Neural cell (in vitro differentiated cells): ENCODE measurements at regions not wholly inside any gene's neighbourhood (a gene's known extent, or its start where the extent isn't known, plus 50 kb on each side); places are given as distances from the start of the nearest gene placed in this dataset.

ENCODE experiments used
- H2AFZ ChIP-seq: fragments of 200-600, 300-800 bp; sonication (generic), shearing (Covaris generic); 2 replicates; pipeline ENCODE4 v1.6.0; 2014; ENCODE audit warnings: low read depth, mild to moderate bottlenecking, antibody characterized with exemption, low read length, moderate library complexity
- H3F3A ChIP-seq: fragments of 200-600 bp; shearing (Covaris generic); 2 replicates; pipeline ENCODE4 v1.6.1; 2016; ENCODE audit warnings: mild to moderate bottlenecking, moderate library complexity, mixed read lengths, antibody characterized with exemption, low read length; ENCODE audit not compliant: insufficient read depth, poor library complexity, severe bottlenecking
- H3K27ac ChIP-seq: fragments of 200-600, 300-800 bp; sonication (generic), shearing (Covaris generic); 2 replicates; pipeline ENCODE4 v1.5.1; 2014; ENCODE audit warnings: mild to moderate bottlenecking, low read length, moderate library complexity
- H3K27me3 ChIP-seq: fragments of 300-800, 200-600 bp; sonication (generic), shearing (Covaris generic); 2 replicates; pipeline ENCODE4 v1.6.0; 2014; ENCODE audit warnings: mild to moderate bottlenecking, low read depth, low read length, moderate library complexity; ENCODE audit not compliant: insufficient read depth
- H3K36me3 ChIP-seq: fragments of 300-800, 200-600 bp; sonication (generic), shearing (Covaris generic); 2 replicates; pipeline ENCODE4 v1.5.1; 2014; ENCODE audit warnings: mild to moderate bottlenecking, antibody characterized with exemption, low read length, moderate library complexity; ENCODE audit not compliant: insufficient read depth
- H3K4me2 ChIP-seq: fragments of 300-800, 200-600 bp; sonication (generic), shearing (Covaris generic); 2 replicates; pipeline ENCODE4 v1.6.0; 2014; ENCODE audit warnings: mild to moderate bottlenecking, low read length
- H3K4me3 ChIP-seq: fragments of 300-800, 200-600 bp; sonication (generic), shearing (Covaris generic); 2 replicates; pipeline ENCODE4 v1.5.1; 2014; ENCODE audit warnings: mild to moderate bottlenecking, low read length, moderate library complexity
- H3K79me2 ChIP-seq: fragments of 200-600 bp; shearing (Covaris generic); replicated peaks from 2 replicates; pipeline ENCODE4 v1.6.0; 2014; ENCODE audit warnings: mild to moderate bottlenecking, low read length, moderate library complexity; ENCODE audit not compliant: insufficient read depth
- H3K9ac ChIP-seq: fragments of 300-800, 200-600 bp; sonication (generic), shearing (Covaris generic); 2 replicates; pipeline ENCODE4 v1.6.1; 2016; ENCODE audit warnings: mild to moderate bottlenecking, low read length, mixed read lengths
- H3K9me2 ChIP-seq: fragments of 200-600 bp; shearing (Covaris generic); 2 replicates; pipeline ENCODE4 v1.6.1; 2016; ENCODE audit warnings: mild to moderate bottlenecking, low read length, mixed read lengths; ENCODE audit not compliant: insufficient read depth
- H3K9me3 ChIP-seq: fragments of 200-600, 300-800 bp; sonication (generic), shearing (Covaris generic); 2 replicates; pipeline ENCODE4 v1.6.1; 2016; ENCODE audit warnings: mild to moderate bottlenecking, mixed run types, low read length, moderate library complexity, mixed read lengths
- H4K20me1 ChIP-seq: fragments of 200-600 bp; shearing (Covaris generic); 2 replicates; pipeline ENCODE4 v1.6.1; 2016; ENCODE audit warnings: mild to moderate bottlenecking, mixed run types; ENCODE audit not compliant: insufficient read depth
- EP300 ChIP-seq: fragments of 450-650 bp; conservative IDR thresholded peaks from 2 replicates; pipeline ENCODE4 v1.6.1; 2014; ENCODE audit warnings: antibody characterized with exemption, mild to moderate bottlenecking, moderate library complexity; ENCODE audit not compliant: poor library complexity, severe bottlenecking
- EZH2 ChIP-seq: fragments of 200-600, 300-800 bp; shearing (Covaris generic), sonication (generic); IDR thresholded peaks from 2 replicates; pipeline ENCODE4 v1.6.1; 2014; ENCODE audit warnings: antibody characterized with exemption, low read length, borderline replicate concordance, mild to moderate bottlenecking; ENCODE audit not compliant: insufficient read depth, poor library complexity, severe bottlenecking
- MXI1 ChIP-seq: fragments of 450-650 bp; conservative IDR thresholded peaks from 2 replicates; pipeline ENCODE4 v1.6.1; 2014; ENCODE audit warnings: antibody characterized with exemption, mild to moderate bottlenecking; ENCODE audit not compliant: poor library complexity, severe bottlenecking
- POLR2AphosphoS5 ChIP-seq: IDR thresholded peaks from 2 replicates; pipeline ENCODE4 v1.6.1; 2012
- RAD21 ChIP-seq: fragments of 450-650 bp; conservative IDR thresholded peaks from 2 replicates; pipeline ENCODE4 v1.6.1; 2014; ENCODE audit warnings: antibody characterized with exemption, mild to moderate bottlenecking, moderate library complexity
- SMC3 ChIP-seq: fragments of 450-650 bp; conservative IDR thresholded peaks from 2 replicates; pipeline ENCODE4 v1.6.1; 2014; ENCODE audit warnings: antibody characterized with exemption, mild to moderate bottlenecking, moderate library complexity; ENCODE audit not compliant: poor library complexity
- TAF1 ChIP-seq: IDR thresholded peaks from 2 replicates; pipeline ENCODE4 v1.6.1; 2012; ENCODE audit warnings: low read depth
- TF ChIP-seq, protein P1 (sequence below): IDR thresholded peaks from 2 replicates; pipeline ENCODE4 v1.6.1; 2012; ENCODE audit warnings: borderline replicate concordance
- TF ChIP-seq, protein P2 (sequence below): fragments of 450-650 bp; IDR thresholded peaks from 2 replicates; pipeline ENCODE4 v1.5.1; 2014; ENCODE audit warnings: antibody characterized with exemption, mild to moderate bottlenecking, moderate library complexity; ENCODE audit not compliant: poor library complexity, severe bottlenecking

DNA sequence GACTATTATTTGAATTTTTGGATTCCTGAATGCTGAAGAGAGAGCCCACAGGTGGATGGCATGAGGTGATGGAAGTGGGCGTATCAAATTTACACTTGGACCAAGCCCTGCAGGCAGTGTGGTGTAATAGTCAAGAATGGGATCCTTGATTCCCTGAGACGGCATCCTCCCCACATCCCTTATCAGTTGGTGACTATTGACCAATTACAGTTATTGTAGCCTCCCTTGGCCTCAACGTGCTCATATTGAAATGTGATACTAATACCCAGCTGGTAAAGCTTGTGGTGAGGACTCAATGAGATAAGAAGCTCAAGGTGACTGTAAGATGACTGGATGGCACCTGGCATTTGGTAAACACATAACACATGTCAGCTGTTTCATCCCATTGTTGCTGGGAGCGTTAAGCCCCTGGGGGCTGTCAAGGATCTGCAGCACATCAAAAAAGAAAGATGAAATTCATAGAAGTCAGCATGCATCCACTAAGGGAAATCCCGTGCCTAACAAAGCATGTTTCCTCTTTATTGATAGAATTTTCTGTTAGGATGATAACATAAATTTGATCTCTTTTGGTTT is 65.6 kb upstream of the IRX2 start:
- Histone ChIP-seq H3K4me2 (no peak overlapping the region), H3K79me2 (no peaks in the 10 kb centered on the region), H3K36me3 (no peaks in the 10 kb centered on the region), H3K27me3 (no peaks in the 10 kb centered on the region), H3K9me2 (no peaks in the 10 kb centered on the region), H3F3A (no peaks in the 10 kb centered on the region), H3K9ac (no peak overlapping the region), H3K4me3 (no peak overlapping the region), H2AFZ (no peak overlapping the region), H4K20me1 (no peaks in the 10 kb centered on the region), H3K27ac (no peak overlapping the region), H3K9me3 (no peaks in the 10 kb centered on the region)
- TF ChIP-seq RAD21 (peak; percentile 10), POLR2AphosphoS5 (peak; percentile 54), MXI1 (peak; percentile 28), SMC3 (no peak), EP300 (peak; percentile 78)

DNA sequence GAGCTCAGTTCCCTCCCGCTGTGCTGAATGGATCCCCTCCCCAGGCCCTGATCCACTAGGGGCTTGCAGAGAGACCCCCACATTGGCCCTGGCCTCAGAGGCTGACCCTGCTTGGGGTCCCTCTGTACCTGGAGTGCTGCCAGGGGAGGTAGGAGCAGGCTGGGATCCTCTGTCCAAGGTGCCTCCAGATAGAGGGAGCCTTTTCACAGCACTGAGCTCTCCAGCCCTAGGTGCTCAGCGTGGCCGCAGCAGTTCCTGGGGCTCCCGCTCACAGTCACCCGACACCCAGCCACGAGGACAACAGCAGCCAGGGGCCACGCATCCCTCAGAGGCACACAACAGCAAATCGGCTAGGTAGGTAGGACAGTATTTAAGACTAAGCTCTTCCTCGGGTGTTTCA is 62.2 kb upstream of the IRX2 start:
- H3K27me3 ChIP-seq: no peaks in the 10 kb centered on the region
- no peak overlapping the region for H3K4me3 ChIP-seq
- H3K79me2 ChIP-seq: no peaks in the 10 kb centered on the region
- H3K36me3 ChIP-seq: no peaks in the 10 kb centered on the region
- no peaks in the 10 kb centered on the region for H4K20me1 ChIP-seq
- no peaks in the 10 kb centered on the region for H3K9me2 ChIP-seq
- H3K9ac ChIP-seq: no peak overlapping the region
- no peaks in the 10 kb centered on the region for H3K9me3 ChIP-seq
- TF ChIP-seq EZH2 (no peak), RAD21 (no peak), SMC3 (no peak), TAF1 (no peak), EP300 (no peak), POLR2AphosphoS5 (no peak), MXI1 (no peak)
- TF ChIP-seq, protein P1, sequence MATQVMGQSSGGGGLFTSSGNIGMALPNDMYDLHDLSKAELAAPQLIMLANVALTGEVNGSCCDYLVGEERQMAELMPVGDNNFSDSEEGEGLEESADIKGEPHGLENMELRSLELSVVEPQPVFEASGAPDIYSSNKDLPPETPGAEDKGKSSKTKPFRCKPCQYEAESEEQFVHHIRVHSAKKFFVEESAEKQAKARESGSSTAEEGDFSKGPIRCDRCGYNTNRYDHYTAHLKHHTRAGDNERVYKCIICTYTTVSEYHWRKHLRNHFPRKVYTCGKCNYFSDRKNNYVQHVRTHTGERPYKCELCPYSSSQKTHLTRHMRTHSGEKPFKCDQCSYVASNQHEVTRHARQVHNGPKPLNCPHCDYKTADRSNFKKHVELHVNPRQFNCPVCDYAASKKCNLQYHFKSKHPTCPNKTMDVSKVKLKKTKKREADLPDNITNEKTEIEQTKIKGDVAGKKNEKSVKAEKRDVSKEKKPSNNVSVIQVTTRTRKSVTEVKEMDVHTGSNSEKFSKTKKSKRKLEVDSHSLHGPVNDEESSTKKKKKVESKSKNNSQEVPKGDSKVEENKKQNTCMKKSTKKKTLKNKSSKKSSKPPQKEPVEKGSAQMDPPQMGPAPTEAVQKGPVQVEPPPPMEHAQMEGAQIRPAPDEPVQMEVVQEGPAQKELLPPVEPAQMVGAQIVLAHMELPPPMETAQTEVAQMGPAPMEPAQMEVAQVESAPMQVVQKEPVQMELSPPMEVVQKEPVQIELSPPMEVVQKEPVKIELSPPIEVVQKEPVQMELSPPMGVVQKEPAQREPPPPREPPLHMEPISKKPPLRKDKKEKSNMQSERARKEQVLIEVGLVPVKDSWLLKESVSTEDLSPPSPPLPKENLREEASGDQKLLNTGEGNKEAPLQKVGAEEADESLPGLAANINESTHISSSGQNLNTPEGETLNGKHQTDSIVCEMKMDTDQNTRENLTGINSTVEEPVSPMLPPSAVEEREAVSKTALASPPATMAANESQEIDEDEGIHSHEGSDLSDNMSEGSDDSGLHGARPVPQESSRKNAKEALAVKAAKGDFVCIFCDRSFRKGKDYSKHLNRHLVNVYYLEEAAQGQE: no peak
- TF ChIP-seq, protein P2, sequence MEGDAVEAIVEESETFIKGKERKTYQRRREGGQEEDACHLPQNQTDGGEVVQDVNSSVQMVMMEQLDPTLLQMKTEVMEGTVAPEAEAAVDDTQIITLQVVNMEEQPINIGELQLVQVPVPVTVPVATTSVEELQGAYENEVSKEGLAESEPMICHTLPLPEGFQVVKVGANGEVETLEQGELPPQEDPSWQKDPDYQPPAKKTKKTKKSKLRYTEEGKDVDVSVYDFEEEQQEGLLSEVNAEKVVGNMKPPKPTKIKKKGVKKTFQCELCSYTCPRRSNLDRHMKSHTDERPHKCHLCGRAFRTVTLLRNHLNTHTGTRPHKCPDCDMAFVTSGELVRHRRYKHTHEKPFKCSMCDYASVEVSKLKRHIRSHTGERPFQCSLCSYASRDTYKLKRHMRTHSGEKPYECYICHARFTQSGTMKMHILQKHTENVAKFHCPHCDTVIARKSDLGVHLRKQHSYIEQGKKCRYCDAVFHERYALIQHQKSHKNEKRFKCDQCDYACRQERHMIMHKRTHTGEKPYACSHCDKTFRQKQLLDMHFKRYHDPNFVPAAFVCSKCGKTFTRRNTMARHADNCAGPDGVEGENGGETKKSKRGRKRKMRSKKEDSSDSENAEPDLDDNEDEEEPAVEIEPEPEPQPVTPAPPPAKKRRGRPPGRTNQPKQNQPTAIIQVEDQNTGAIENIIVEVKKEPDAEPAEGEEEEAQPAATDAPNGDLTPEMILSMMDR: no peak
- no peak overlapping the region for H3K27ac ChIP-seq
- no peak overlapping the region for H3K4me2 ChIP-seq
- H3F3A ChIP-seq: no peaks in the 10 kb centered on the region
- H2AFZ ChIP-seq: no peak overlapping the region
